HS-5 (cell line): ENCODE measurements at regions not wholly inside any gene's neighbourhood (a gene's known extent, or its start where the extent isn't known, plus 50 kb on each side); places are given as distances from the start of the nearest gene placed in this dataset.

Experiments
- DNase-seq: peaks from one replicate; pipeline ENCODE4 v3.0.0-alpha.2; 2012; ENCODE audit warnings: low read depth

- DNase-seq: no peak
These were observed 78.5 kb downstream of the RPLP1 start for GRCh38 chr15:69530991-69531664.

- DNase-seq: no peak
These were observed 79.0 kb downstream of the RPLP1 start for GRCh38 chr15:69531665-69532027.

- DNase-seq: no peak
These were observed 79.4 kb downstream of the RPLP1 start for GRCh38 chr15:69532066-69532465.

- DNase-seq: no peak
These were observed 80.2 kb downstream of the RPLP1 start for GRCh38 chr15:69532856-69533255.

- no peak for DNase-seq
These were observed 80.9 kb downstream of the RPLP1 start for GRCh38 chr15:69533522-69533921.

DNA sequence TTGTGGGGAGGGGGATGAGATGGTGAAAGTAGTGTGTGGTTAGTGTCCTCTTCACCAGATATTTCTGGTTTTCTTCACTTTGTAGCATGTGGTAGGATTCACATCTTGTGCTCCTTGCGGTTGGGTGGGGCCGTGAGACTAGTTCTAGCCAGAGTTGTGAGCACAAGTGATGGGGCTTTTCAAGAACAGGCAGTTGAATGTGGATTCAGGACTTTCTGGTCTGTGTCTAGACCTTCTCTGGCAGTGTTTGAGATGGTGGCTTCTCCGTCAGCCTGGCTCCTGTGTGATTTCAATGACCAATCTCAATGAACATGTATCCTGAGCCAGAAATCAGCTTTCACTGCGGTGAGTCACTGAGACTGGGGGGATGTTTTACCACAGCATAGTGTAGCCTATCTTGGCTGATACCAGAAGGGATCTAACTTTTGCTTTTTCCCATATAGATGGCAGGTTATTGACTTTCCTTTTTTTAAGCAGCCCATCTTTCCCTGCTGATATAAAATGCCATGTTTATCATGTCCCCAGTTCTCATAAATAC is 82.6 kb downstream of the RPLP1 start:
- DNase-seq: no peak

DNA sequence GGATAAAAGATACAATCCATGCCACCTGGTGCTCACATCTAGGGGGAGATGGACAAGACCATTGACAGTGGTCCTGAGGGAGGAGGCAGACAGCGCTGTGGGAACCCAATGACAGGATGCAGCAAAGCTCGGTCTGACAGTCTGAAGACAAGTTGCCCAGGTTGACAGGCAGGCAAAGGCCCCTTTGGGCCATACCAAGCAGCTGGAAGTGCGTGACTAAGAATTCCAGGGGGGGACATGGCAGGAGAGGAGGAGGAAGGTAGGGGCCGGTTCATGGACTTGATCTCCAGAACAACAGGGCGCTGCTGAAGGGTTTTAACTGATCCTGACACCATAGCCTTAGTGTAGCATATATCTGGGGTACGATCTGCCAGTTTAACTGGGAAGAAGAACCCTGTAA is 83.4 kb downstream of the RPLP1 start:
- DNase-seq: no peak

DNA sequence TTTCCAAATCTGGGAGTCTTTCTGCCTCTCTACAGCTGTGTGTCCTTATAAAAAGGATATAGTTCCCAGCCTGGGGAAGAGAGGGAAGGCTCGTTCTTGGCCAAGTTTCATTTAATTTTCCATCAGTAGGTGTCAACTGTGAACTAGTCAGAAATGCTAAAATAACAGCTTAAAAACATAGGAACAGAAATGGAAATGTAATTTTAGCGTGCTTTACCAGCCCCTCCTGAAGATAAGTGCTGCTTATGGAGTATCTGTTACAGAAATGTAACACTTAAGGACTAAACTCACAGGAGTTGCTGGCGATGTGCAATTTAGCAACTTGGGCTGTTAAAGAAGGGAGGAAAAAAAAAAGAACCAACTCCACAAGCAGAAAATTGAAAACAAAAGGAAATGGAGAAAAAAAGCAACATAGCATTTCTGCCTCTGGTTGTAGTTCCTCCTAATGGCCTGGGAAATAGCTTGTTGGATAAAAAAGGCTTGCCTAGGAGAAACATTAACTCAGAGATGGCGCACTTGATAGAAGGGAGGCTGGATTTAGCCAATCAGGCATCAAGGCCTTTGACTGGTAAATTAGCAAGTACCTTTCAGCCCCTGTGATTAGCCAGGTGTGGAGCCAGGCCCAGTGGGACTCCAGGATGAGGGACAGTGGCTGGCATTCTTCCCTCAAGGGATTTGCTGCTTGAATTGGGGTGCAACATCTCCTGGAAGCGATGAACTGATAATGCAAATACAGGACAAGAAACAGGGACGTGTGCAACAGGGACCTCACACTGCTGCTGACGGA is 84.3 kb downstream of the RPLP1 start:
- DNase-seq: no peak

DNA sequence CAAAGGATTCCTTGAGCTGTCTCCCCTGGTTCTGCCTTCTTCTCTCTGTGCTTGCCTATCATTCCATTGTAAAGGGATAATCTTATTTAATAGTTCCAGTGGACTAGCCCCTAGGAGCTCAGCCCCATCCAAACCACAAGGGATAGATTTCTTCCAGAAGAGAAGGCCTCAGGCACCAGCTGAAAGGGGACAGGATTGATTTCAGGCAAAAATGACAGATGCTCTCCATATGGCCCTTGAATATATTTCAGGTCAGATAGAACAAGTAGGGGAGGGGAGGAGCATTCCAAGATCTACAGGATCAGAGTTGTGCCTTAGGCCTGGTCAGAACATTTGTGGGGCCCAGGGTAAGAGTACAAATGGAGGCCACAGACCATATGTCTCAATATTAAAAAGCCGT is 85.3 kb downstream of the RPLP1 start:
- no peak for DNase-seq

GRCh38 chr15:69538379-69538778 is 85.8 kb downstream of the RPLP1 start:
- no peak for DNase-seq

DNA sequence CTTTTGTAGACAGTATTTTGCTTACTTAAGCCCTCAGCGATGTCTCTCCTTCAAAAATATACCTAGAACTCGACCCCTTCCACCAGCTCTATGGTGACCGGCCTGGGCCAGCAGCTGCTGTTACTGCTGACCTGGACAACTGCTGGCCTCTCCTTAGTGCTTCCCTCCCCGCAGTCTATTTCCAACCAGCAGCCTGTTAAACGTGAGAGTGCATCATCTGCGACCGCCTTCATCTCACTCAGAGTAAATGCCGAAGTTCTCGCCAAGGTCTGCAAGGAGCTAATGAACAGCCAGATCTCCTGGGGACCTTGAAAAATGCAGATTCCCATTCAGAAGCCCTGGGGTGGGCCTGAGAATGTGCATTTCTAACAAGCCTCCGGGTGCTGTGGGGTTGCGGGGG is 86.7 kb downstream of the RPLP1 start:
- DNase-seq: no peak

DNA sequence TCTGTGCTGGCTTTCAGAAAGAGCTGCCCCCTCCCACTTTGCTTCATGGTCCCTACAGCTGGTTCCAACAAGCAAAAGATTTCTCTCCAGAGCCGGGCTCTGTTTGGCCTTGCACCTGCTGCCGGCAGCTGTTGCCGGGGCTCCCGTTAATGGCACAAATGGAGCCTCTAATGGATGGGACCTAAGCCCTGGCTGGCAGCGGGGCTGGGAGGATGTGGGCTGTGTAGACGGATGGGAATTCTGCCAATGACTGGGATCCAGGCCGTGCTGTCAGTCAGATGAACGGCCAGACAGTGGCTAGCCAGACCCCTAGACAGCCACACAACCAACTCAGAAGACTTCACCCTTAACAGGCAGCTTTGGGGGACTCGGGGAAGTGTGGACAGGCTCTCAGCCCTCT is 88.0 kb downstream of the RPLP1 start:
- no peak for DNase-seq

- DNase-seq: no peak
These were observed 89.4 kb downstream of the RPLP1 start for GRCh38 chr15:69542028-69542427.

GRCh38 chr15:69543681-69544364 is 91.2 kb downstream of the RPLP1 start:
- DNase-seq: no peak

DNA sequence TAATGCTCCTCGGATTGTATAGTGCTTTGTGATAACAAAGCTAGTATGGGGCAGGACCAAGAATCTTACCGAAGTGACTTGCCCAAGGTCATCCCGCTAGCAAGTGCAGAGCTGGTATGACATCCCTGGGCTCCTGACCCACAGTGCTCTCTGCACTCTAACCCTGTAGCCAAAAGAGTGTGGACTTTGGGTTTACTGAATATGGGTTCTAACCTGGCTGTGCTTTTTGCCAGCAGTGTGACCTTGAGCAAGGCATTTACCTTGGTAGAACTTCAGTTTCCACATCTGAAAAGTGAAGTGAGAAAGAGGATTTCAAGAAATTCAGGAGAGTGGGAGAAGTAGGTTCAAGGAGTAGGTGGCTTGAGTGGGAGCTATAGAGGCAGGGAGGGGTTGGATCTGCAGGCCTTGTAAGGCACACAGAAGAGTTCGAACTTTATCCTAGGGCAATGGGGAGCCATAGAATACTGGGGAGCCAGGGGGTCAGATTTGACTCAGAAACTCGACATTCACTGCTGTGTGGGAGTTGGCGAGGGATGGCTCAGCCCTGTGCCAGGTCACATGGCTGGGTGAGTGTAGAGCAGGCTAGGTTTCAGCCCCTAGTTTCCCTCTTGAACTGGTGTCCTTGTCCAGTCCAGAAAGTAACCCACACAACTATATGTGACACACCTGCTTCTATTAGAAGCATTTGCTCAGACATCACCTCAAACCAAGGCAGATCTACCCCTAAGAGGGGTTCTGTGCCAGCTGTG is 91.9 kb downstream of the RPLP1 start:
- DNase-seq: no peak

GRCh38 chr15:69546182-69546581 is 93.6 kb downstream of the RPLP1 start:
- no peak for DNase-seq

DNA sequence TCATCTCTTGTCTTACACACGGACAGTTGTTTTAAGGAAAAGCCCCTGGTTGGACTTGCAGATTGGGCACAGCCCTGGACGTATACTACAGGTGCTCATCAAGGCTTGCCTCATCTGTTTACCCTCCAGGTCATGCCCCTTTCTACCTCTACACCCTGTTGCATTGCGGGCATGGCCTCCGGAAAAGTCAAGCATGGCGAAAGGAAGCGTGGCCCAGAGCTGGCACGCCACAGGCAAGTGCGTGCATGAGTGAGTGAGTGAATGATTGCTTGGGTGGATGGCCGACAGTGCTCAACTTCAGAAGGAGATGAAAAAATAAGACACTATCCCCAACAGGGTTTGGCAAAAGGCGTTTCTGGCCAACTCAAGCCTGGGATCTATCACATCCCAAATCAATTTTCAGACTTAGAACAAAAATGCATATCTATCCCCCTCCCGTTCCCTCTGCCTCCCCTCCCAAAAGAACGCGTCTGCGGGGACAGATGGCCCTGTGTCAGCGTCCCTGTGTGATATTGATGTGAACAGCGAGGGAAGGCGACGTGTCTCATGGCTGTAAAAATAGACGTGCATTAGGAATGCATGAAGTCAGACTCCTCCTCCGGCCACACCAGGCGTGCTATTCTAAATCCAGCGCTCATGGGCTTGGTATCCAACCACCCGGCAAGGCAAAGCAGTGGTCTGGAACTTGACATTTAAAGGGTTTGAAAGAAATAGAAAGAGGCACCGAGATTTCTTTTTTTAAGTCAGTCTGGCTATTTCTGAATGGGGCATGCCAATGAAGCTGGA is 96.0 kb downstream of the RPLP1 start:
- no peak for DNase-seq

DNA sequence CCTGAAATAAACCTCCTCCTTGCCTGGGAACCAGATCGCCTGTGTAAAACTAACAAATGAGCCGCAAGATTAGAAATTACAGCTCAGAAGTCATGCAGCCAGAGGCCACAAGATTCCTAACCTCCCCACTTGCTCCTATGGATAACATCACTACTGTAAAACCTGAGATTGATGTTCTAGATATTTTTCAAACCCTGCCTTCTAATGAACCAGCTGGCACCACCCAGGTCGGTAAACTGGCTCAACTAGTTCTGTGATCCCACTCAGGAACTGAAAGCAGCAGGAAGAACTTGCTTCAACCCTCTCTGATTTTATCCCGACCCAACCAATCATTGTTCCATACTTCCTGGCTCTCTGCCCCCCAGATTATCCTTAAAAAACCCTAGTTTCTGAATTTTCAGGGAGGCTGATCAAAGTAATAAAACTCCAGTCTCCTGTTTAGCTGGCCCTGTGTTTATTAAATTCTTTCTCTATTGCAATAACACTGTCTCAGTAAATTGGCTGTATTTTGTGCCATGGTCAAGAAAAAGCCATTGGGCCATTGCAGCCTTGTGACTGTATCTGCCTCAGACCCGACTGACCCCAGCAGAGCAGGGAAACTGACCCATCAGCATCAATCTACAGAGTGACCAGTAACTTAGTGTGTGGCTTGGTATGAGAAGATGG is 98.9 kb downstream of the RPLP1 start:
- no peak for DNase-seq

DNA sequence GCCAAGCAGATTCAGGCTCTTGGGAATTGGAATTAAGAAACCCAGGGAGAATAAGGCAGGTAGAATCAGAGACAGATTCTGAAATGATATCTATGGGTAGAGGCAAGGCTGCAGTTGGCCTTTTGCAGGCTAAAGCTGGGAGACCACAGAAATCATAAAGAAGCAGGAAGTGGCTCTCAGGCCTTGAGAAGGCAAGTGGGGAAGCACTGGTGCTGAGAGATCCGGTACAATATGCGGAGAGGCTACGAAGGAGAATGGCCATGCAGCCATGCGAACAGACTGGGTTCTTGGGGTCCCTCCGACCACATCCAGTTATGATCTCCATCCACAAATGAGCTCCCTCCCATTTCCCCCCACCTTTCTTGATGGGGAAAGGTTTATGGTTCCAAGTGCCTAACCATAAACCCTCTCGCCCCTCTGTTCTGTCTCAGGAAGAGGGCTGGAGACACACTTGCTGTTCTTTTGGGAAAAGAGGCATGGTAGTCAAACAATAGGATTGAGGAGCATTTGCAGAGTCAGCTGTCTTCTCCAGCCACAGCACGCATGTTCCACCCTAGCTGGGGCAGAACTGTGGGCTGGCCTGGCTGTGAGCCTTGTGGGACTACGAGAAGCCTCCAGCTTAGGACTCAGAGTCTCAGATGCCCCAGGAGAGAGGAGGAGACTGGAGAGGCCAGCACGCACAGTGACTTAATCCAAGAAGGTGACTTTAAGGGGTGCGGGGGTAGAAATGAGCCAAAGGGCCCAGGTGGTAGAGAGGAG is 99.6 kb downstream of the RPLP1 start:
- DNase-seq: no peak

DNA sequence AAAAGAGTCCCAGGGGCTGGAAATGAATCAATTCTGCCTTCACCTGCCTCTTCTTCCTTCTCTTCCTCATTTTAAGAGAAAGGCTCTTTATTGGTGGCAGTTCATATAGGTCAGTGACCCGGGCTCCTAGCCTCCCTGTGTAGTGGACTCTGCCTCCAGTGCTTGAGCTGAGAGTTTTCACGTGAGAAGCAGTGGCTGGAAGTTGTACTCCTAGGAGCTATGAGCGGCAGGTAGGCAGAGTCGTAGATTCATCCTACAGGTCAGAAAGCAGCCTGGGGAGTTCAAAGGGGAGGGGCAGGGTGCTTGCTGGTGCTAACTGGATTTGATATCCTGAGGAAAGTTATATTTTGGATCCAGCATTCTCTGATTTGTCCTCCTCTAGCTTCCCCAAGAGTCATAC is 101.1 kb downstream of the RPLP1 start:
- DNase-seq: no peak
